H1 (cell line): ENCODE measurements at regions not wholly inside any gene's neighbourhood (a gene's known extent, or its start where the extent isn't known, plus 50 kb on each side); places are given as distances from the start of the nearest gene placed in this dataset.

Source experiments
- CTCF ChIA-PET: fragments of 300-600 bp; sonication (Branson Sonifier 250); formaldehyde crosslinking; loops from one replicate; lab custom pipeline; 2021; ENCODE audit not compliant: partially characterized antibody; lab: Charles Lee
- POLR2A ChIA-PET: fragments of 300-600 bp; sonication (Branson Sonifier 250); formaldehyde crosslinking; loops from one replicate; lab custom pipeline; 2021; ENCODE audit warnings: inconsistent platforms; ENCODE audit not compliant: partially characterized antibody; lab: Charles Lee
- DNase-seq, 2 experiments: peaks; one replicate each; pipeline versions ENCODE4 v3.0.0 to v3.0.0-alpha.2; 2010 to 2022; ENCODE audit warnings: low spot score in 2 of 2, low read depth in 1 of 2, mixed read lengths in 1 of 2
- FAIRE-seq: peaks from 2 replicates; lab custom pipeline; 2011; peaks lifted over from hg19 to GRCh38; lab: Jason Lieb, UNC
- H2AFZ ChIP-seq: 2 replicates; pipeline ENCODE4 v1.8.1; 2012; ENCODE audit warnings: low read length, inconsistent platforms
- H2AK5ac ChIP-seq: 2 replicates; pipeline ENCODE4 v1.6.1; 2013; ENCODE audit warnings: low read depth, low read length
- H2BK120ac ChIP-seq: replicated peaks from 2 replicates; pipeline ENCODE3; 2013; ENCODE audit warnings: low read depth, low read length, inconsistent platforms
- H2BK12ac ChIP-seq: 2 replicates; pipeline ENCODE4 v1.6.1; 2013; ENCODE audit warnings: low read depth, low read length
- H2BK15ac ChIP-seq: 2 replicates; pipeline ENCODE4 v1.6.1; 2013; ENCODE audit warnings: low read length
- H2BK20ac ChIP-seq: 2 replicates; pipeline ENCODE4 v1.6.1; 2013; ENCODE audit warnings: low read length
- H2BK5ac ChIP-seq: 2 replicates; pipeline ENCODE4 v1.6.1; 2013; ENCODE audit warnings: low read depth, low read length
- H3K14ac ChIP-seq: 2 replicates; pipeline ENCODE4 v1.6.1; 2013; ENCODE audit warnings: inconsistent platforms; ENCODE audit not compliant: insufficient read length
- H3K18ac ChIP-seq: 2 replicates; pipeline ENCODE4 v1.6.1; 2013; ENCODE audit warnings: low read length; ENCODE audit errors: extremely low read depth
- H3K23ac ChIP-seq: 2 replicates; pipeline ENCODE4 v1.6.1; 2013; ENCODE audit warnings: inconsistent platforms; ENCODE audit not compliant: insufficient read length
- H3K23me2 ChIP-seq: 2 replicates; pipeline ENCODE4 v1.6.1; 2013; ENCODE audit warnings: low read depth, low read length
- H3K27ac ChIP-seq: 2 replicates; pipeline ENCODE4 v1.6.1; 2011; ENCODE audit warnings: low read depth, low read length, inconsistent platforms
- H3K27me3 ChIP-seq, 4 experiments: replicated peaks in 1 of 4; 1 replicate in 1 of 4; 2 replicates in 3 of 4; pipeline versions ENCODE4 v1.6.1 to v1.8.1; 2011 to 2013; ENCODE audit warnings: low read length in 3 of 4, mild to moderate bottlenecking in 3 of 4, inconsistent platforms in 2 of 4, mixed read lengths in 2 of 4, moderate library complexity in 1 of 4; ENCODE audit not compliant: control insufficient read depth in 3 of 4, insufficient read depth in 3 of 4; ENCODE audit errors: extremely low read depth in 1 of 4
- H3K36me3 ChIP-seq, 4 experiments: 2 replicates each; pipeline versions ENCODE4 v1.6.1 to v1.8.1; 2011 to 2013; ENCODE audit warnings: mild to moderate bottlenecking in 4 of 4, low read length in 3 of 4, moderate library complexity in 2 of 4, control low read depth in 1 of 4, inconsistent platforms in 1 of 4; ENCODE audit not compliant: insufficient read depth in 4 of 4, control insufficient read depth in 2 of 4
- H3K4ac ChIP-seq: replicated peaks from 2 replicates; pipeline ENCODE3; 2013; ENCODE audit warnings: low read length, low read depth, mixed read lengths, inconsistent platforms; ENCODE audit not compliant: insufficient read length
- H3K4me1 ChIP-seq, 4 experiments: replicated peaks in 1 of 4; 1 replicate in 1 of 4; 2 replicates in 3 of 4; pipeline versions ENCODE4 v1.6.1 to v1.8.1; 2011 to 2013; ENCODE audit warnings: low read length in 3 of 4, inconsistent platforms in 2 of 4, mixed read lengths in 1 of 4; ENCODE audit not compliant: insufficient read depth in 4 of 4, control insufficient read depth in 3 of 4
- H3K4me2 ChIP-seq, 2 experiments: 2 replicates each; pipeline versions ENCODE4 v1.6.1 to v1.8.1; 2011 to 2013; ENCODE audit warnings: low read depth in 2 of 2, low read length in 2 of 2, control low read depth in 1 of 2, inconsistent platforms in 1 of 2, mild to moderate bottlenecking in 1 of 2; ENCODE audit not compliant: insufficient read depth in 1 of 2
- H3K4me3 ChIP-seq, 4 experiments: fragments of 200-600, 300-600 bp in 1 of 4; sonication (generic), shearing (Covaris generic), sonication (Bioruptor Twin) in 1 of 4; 2 replicates each; pipeline versions ENCODE4 v1.5.1 to v1.8.1; 2011 to 2016; ENCODE audit warnings: low read length in 4 of 4, low read depth in 3 of 4, control low read depth in 2 of 4, inconsistent platforms in 2 of 4, mild to moderate bottlenecking in 2 of 4, mixed read lengths in 1 of 4, moderate library complexity in 1 of 4; ENCODE audit not compliant: insufficient read depth in 2 of 4; ENCODE audit errors: extremely low read depth in 1 of 4
- H3K56ac ChIP-seq: replicated peaks from 2 replicates; pipeline ENCODE3; 2013; ENCODE audit warnings: low read depth, mild to moderate bottlenecking, mixed read lengths, low read length, inconsistent platforms; ENCODE audit not compliant: insufficient read length
- H3K79me1 ChIP-seq: 2 replicates; pipeline ENCODE4 v1.6.1; 2013; ENCODE audit warnings: low read depth, low read length, control low read depth
- H3K79me2 ChIP-seq, 2 experiments: 2 replicates each; pipeline versions ENCODE4 v1.6.1 to v1.8.1; 2012 to 2013; ENCODE audit warnings: low read length in 2 of 2, mild to moderate bottlenecking in 2 of 2, inconsistent platforms in 1 of 2; ENCODE audit not compliant: insufficient read depth in 2 of 2, control insufficient read depth in 1 of 2
- H3K9ac ChIP-seq, 4 experiments: replicated peaks in 1 of 4; 1 replicate in 1 of 4; 2 replicates in 3 of 4; pipeline versions ENCODE4 v1.6.1 to v1.8.1; 2011 to 2013; ENCODE audit warnings: low read depth in 3 of 4, low read length in 3 of 4, control low read depth in 2 of 4, mild to moderate bottlenecking in 2 of 4, moderate library complexity in 2 of 4, inconsistent platforms in 1 of 4; ENCODE audit errors: extremely low read depth in 1 of 4
- H3K9me3 ChIP-seq, 2 experiments: 2 replicates each; pipeline versions ENCODE4 v1.6.1 to v1.8.1; 2012 to 2013; ENCODE audit warnings: mild to moderate bottlenecking in 2 of 2, moderate library complexity in 2 of 2, control low read depth in 1 of 2, inconsistent platforms in 1 of 2, low read depth in 1 of 2, low read length in 1 of 2, mixed read lengths in 1 of 2; ENCODE audit not compliant: insufficient read depth in 2 of 2
- H4K20me1 ChIP-seq, 2 experiments: replicated peaks in 1 of 2; 2 replicates each; pipeline versions ENCODE3 to v1.8.1; 2011 to 2013; ENCODE audit warnings: inconsistent platforms in 2 of 2, low read length in 2 of 2, mild to moderate bottlenecking in 1 of 2; ENCODE audit not compliant: insufficient read depth in 2 of 2, control insufficient read depth in 1 of 2
- H4K5ac ChIP-seq: 2 replicates; pipeline ENCODE4 v1.6.1; 2013; ENCODE audit warnings: low read length, low read depth, mixed read lengths, inconsistent platforms; ENCODE audit not compliant: insufficient read length
- H4K8ac ChIP-seq: 2 replicates; pipeline ENCODE4 v1.8.0; 2013; ENCODE audit warnings: mild to moderate bottlenecking, moderate library complexity, low read length, inconsistent platforms; ENCODE audit not compliant: insufficient read depth; ENCODE audit errors: extremely low read depth
- H4K91ac ChIP-seq: replicated peaks from 2 replicates; pipeline ENCODE3; 2013; ENCODE audit warnings: low read length, mixed read lengths, inconsistent platforms; ENCODE audit not compliant: insufficient read length
- ASH2L ChIP-seq: fragments of 200-600, 300-600 bp; sonication (generic); IDR thresholded peaks from one replicate; pipeline ENCODE4 v1.7.1; 2017; ENCODE audit warnings: low read length
- CBX5 ChIP-seq: fragments of 300-800, 300-1000 bp; sonication (generic); IDR thresholded peaks from 2 replicates; pipeline ENCODE4 v1.7.1; 2016; ENCODE audit warnings: antibody characterized with exemption, low read length, low read depth
- CHD1 ChIP-seq: IDR thresholded peaks from 2 replicates; pipeline ENCODE4 v1.6.1; 2012; ENCODE audit warnings: low read depth, low read length, improper control_type of control experiment
- CTCF ChIP-seq, 3 experiments: IDR thresholded peaks; 1 replicate in 2 of 3; 2 replicates in 1 of 3; pipeline versions ENCODE4 v1.5.1 to v1.6.1; 2011; ENCODE audit warnings: low read length in 3 of 3, mild to moderate bottlenecking in 3 of 3, inconsistent platforms in 2 of 3, low read depth in 1 of 3, moderate library complexity in 1 of 3; ENCODE audit not compliant: insufficient read depth in 1 of 3; ENCODE audit errors: control extremely low read depth in 1 of 3
- HDAC2 ChIP-seq, 2 experiments: fragments of 300-600 bp in 1 of 2; sonication (generic) in 1 of 2; IDR thresholded peaks; 2 replicates each; pipeline ENCODE4 v1.6.1; 2011 to 2012; ENCODE audit warnings: low read depth in 2 of 2, low read length in 2 of 2, mild to moderate bottlenecking in 2 of 2, moderate library complexity in 2 of 2, borderline replicate concordance in 1 of 2, inconsistent platforms in 1 of 2
- SIN3A ChIP-seq, 2 experiments: IDR thresholded peaks in 1 of 2; conservative IDR thresholded peaks in 1 of 2; 2 replicates each; pipeline ENCODE4 v1.6.1; 2011 to 2012; ENCODE audit warnings: low read length in 2 of 2, improper control_type of control experiment in 1 of 2, low read depth in 1 of 2, mild to moderate bottlenecking in 1 of 2
- TAF7 ChIP-seq: optimal IDR thresholded peaks from 2 replicates; pipeline ENCODE3; 2011; ENCODE audit warnings: low read depth, mild to moderate bottlenecking, inconsistent platforms, low read length, moderate library complexity, borderline replicate concordance
- TCF12 ChIP-seq: IDR thresholded peaks from 2 replicates; pipeline ENCODE4 v1.6.1; 2011; ENCODE audit warnings: low read depth, mild to moderate bottlenecking, low read length
- TEAD4 ChIP-seq: IDR thresholded peaks from 2 replicates; pipeline ENCODE4 v1.6.1; 2012; ENCODE audit warnings: low read depth, low read length, inconsistent platforms, mixed read lengths
- USF2 ChIP-seq: IDR thresholded peaks from 2 replicates; pipeline ENCODE4 v1.6.1; 2011; ENCODE audit warnings: low read length, improper control_type of control experiment
- ZNF274 ChIP-seq: IDR thresholded peaks from 2 replicates; pipeline ENCODE4 v1.7.0; 2012; ENCODE audit warnings: low read length, borderline replicate concordance; ENCODE audit errors: extremely low read depth
- WGBS, 2 experiments: shearing (Covaris generic) in 1 of 2; methylation state at CpG; one replicate each; pipeline versions ENCODE4 v1.1.6 to v1.1.7; 2013 to 2015; ENCODE audit warnings: low lambda C conversion rate in 2 of 2, mixed read lengths in 2 of 2, inconsistent platforms in 1 of 2, low coverage in 1 of 2, missing lambda C conversion rate in 1 of 2; ENCODE audit not compliant: insufficient replicate concordance in 2 of 2, insufficient coverage in 1 of 2, insufficient read length in 1 of 2; ENCODE audit errors: extremely low coverage in 1 of 2, missing lambda C conversion rate in 1 of 2; 5-methylcytosine and 5-hydroxymethylcytosine counted together

- H2AK5ac ChIP-seq = no peak overlapping the region
- H3K27me3 ChIP-seq = no peaks in the 10 kb centered on the region
- H3K18ac ChIP-seq = no peak overlapping the region
- H3K79me1 ChIP-seq = no peaks in the 10 kb centered on the region
- WGBS, 2 experiments = 91% methylated on average over 3 of the region's 3 CpGs; no CpG with 5 or more reads in 1 of the 2 experiments
- H3K4me1 ChIP-seq = no peaks in the 10 kb centered on the region
- no peak overlapping the region for H3K14ac ChIP-seq
- no peak overlapping the region for H2BK20ac ChIP-seq
- peaks cover 8 to 14% of the 10 kb centered on the region in 2 experiments; a peak in 2 of 4 replicates for H3K9me3 ChIP-seq
- no peak overlapping the region for H3K4me3 ChIP-seq
- H4K8ac ChIP-seq = no peak overlapping the region
- H3K36me3 ChIP-seq = no peaks in the 10 kb centered on the region
- ChIA-PET POLR2A (no interaction called here), CTCF (interaction anchor here (1.2 kb wide), 1 partner anchor 16 kb away, joined by 3 read pairs; no protein-coding TSS in a partner anchor)
- H3K79me2 ChIP-seq = no peaks in the 10 kb centered on the region
- H3K27ac ChIP-seq = no peak overlapping the region
- H3K23me2 ChIP-seq = no peaks in the 10 kb centered on the region; the same call in 1 of the 2 replicates
- no peak overlapping the region for H2BK120ac ChIP-seq
- no peak overlapping the region for H2BK5ac ChIP-seq
- H3K4me2 ChIP-seq = no peak overlapping the region
- no peak overlapping the region for H2AFZ ChIP-seq
- H4K20me1 ChIP-seq = no peaks in the 10 kb centered on the region
- no peak overlapping the region for H4K91ac ChIP-seq
- no peak overlapping the region for H3K9ac ChIP-seq
- FAIRE-seq (no peak), DNase-seq (no peak)
- H3K23ac ChIP-seq = no peak overlapping the region
- no peak overlapping the region for H4K5ac ChIP-seq
- no peak overlapping the region for H3K56ac ChIP-seq
- H3K4ac ChIP-seq = no peak overlapping the region
- H2BK12ac ChIP-seq = no peak overlapping the region
- no peak overlapping the region for H2BK15ac ChIP-seq
- TF ChIP-seq ASH2L = no peak
- TF ChIP-seq CBX5 = no peak
- TF ChIP-seq ZNF274 = no peak
- no peak for TF ChIP-seq TEAD4
- no peak for TF ChIP-seq CTCF (IDR thresholded peaks at IDR 0.05; ENCODE audit: control extremely low read depth in 1 of 3, insufficient read depth in 1 of 3, low read depth in 1 of 3, low read length in 3 of 3)
- no peak for TF ChIP-seq TAF7
- TF ChIP-seq SIN3A (conservative IDR thresholded peaks at IDR 0.05 in 1 of 2, IDR thresholded peaks at IDR 0.05 in 1 of 2; ENCODE audit: low read depth in 1 of 2, low read length in 2 of 2) = no peak
- TF ChIP-seq HDAC2 (IDR thresholded peaks at IDR 0.05; ENCODE audit: borderline replicate concordance in 1 of 2, low read depth in 2 of 2, low read length in 2 of 2) = no peak
- TF ChIP-seq TCF12 = no peak
- TF ChIP-seq CHD1 = no peak
- no peak for TF ChIP-seq USF2
These were observed 233.1 kb downstream of the TDRD15 start for GRCh38 chr2:21356857-21357255.
